ENCODE measurements at regions not wholly inside any gene's neighbourhood (a gene's known extent, or its start where the extent isn't known, plus 50 kb on each side); places are given as distances from the start of the nearest gene placed in this dataset.
A peak's percentile ranks its signal among the peaks of the same experiment; 100 is the strongest.

- DNase-seq (ENCODE audit: low spot score), result no peak
Measured at GRCh38 chr7:114856625-114857024, 65.3 kb upstream of the MDFIC start.

- no peak for DNase-seq (ENCODE audit: low spot score)
Measured at GRCh38 chr7:114857605-114858004, 64.3 kb upstream of the MDFIC start.

GRCh38 chr7:114859477-114859876 is 62.4 kb upstream of the MDFIC start:
- DNase-seq (ENCODE audit: low spot score), result no peak

GRCh38 chr7:114860206-114860605 is 61.7 kb upstream of the MDFIC start:
- DNase-seq (ENCODE audit: low spot score), result no peak

- DNase-seq (ENCODE audit: low spot score), result no peak
Measured at GRCh38 chr7:114862406-114862805, 59.5 kb upstream of the MDFIC start.

GRCh38 chr7:114864278-114864677 is 57.6 kb upstream of the MDFIC start:
- no peak for DNase-seq (ENCODE audit: low spot score)

GRCh38 chr7:114865564-114865963 is 56.3 kb upstream of the MDFIC start:
- DNase-seq (ENCODE audit: low spot score), result peak; percentile 56
